ENCODE measurements at regions not wholly inside any gene's neighbourhood (a gene's known extent, or its start where the extent isn't known, plus 50 kb on each side); places are given as distances from the start of the nearest gene placed in this dataset.

GRCh38 chr3:34294240-34294639 lies 495.8 kb downstream of the PDCD6IP start:
- no peak for TF ChIP-seq EZH2phosphoT487 (conservative IDR thresholded peaks at IDR 0.05; ENCODE audit: low read length)
- no peaks in the 10 kb centered on the region for H3F3A ChIP-seq (ENCODE audit: insufficient read depth)
- H3K4me2 ChIP-seq (ENCODE audit: low read depth, low read length, poor library complexity, severe bottlenecking) = no peak overlapping the region
- no peaks in the 10 kb centered on the region for H3K79me2 ChIP-seq (ENCODE audit: insufficient read depth, low read length)
- no peak overlapping the region for H2AFZ ChIP-seq (ENCODE audit: low read depth, low read length, severe bottlenecking)
- H3K9me3 ChIP-seq (ENCODE audit: insufficient read depth, low read length) = no peaks in the 10 kb centered on the region
- no peaks in the 10 kb centered on the region for H3K9me2 ChIP-seq (replicated peaks; ENCODE audit: insufficient read depth, low read length)
- H3K4me3 ChIP-seq (ENCODE audit: insufficient read depth, low read length, poor library complexity, severe bottlenecking) = no peak overlapping the region
- no peak overlapping the region for H3K9ac ChIP-seq (ENCODE audit: low read length)
- no peaks in the 10 kb centered on the region for H3K36me3 ChIP-seq (ENCODE audit: low read length)
- H3K27me3 ChIP-seq (ENCODE audit: low read length) = no peaks in the 10 kb centered on the region
- no peak overlapping the region for H3K27ac ChIP-seq (ENCODE audit: low read depth, low read length)
- H4K20me1 ChIP-seq (ENCODE audit: low read depth, low read length) = no peaks in the 10 kb centered on the region

- H3K9me2 ChIP-seq (replicated peaks; ENCODE audit: insufficient read depth, low read length) = no peaks in the 10 kb centered on the region
- H2AFZ ChIP-seq (ENCODE audit: low read depth, low read length, severe bottlenecking) = no peak overlapping the region
- no peaks in the 10 kb centered on the region for H3K36me3 ChIP-seq (ENCODE audit: low read length)
- H3K27me3 ChIP-seq (ENCODE audit: low read length) = no peaks in the 10 kb centered on the region
- no peaks in the 10 kb centered on the region for H3K9me3 ChIP-seq (ENCODE audit: insufficient read depth, low read length)
- H3K4me3 ChIP-seq (ENCODE audit: insufficient read depth, low read length, poor library complexity, severe bottlenecking) = no peak overlapping the region
- no peaks in the 10 kb centered on the region for H3K79me2 ChIP-seq (ENCODE audit: insufficient read depth, low read length)
- H3F3A ChIP-seq (ENCODE audit: insufficient read depth) = no peaks in the 10 kb centered on the region
- H4K20me1 ChIP-seq (ENCODE audit: low read depth, low read length) = no peaks in the 10 kb centered on the region
- no peak overlapping the region for H3K4me2 ChIP-seq (ENCODE audit: low read depth, low read length, poor library complexity, severe bottlenecking)
- H3K9ac ChIP-seq (ENCODE audit: low read length) = no peak overlapping the region
- TF ChIP-seq CTCF (IDR thresholded peaks at IDR 0.05; ENCODE audit: insufficient read depth, low read length, poor library complexity, severe bottlenecking) (no peak), EZH2phosphoT487 (conservative IDR thresholded peaks at IDR 0.05; ENCODE audit: low read length) (no peak)
- H3K27ac ChIP-seq (ENCODE audit: low read depth, low read length) = no peak overlapping the region
Measured at GRCh38 chr3:34296796-34297195, 498.4 kb downstream of the PDCD6IP start.

GRCh38 chr3:34298653-34299052 lies 500.2 kb downstream of the PDCD6IP start:
- no peak overlapping the region for H3K4me2 ChIP-seq (ENCODE audit: low read depth, low read length, poor library complexity, severe bottlenecking)
- TF ChIP-seq EZH2phosphoT487 (conservative IDR thresholded peaks at IDR 0.05; ENCODE audit: low read length) (no peak), CTCF (IDR thresholded peaks at IDR 0.05; ENCODE audit: insufficient read depth, low read length, poor library complexity, severe bottlenecking) (no peak)
- no peak overlapping the region for H2AFZ ChIP-seq (ENCODE audit: low read depth, low read length, severe bottlenecking)

GRCh38 chr3:34300621-34301020 lies 502.2 kb downstream of the PDCD6IP start:
- Histone ChIP-seq H3K9me3 (ENCODE audit: insufficient read depth, low read length) (no peaks in the 10 kb centered on the region), H3K36me3 (ENCODE audit: low read length) (no peaks in the 10 kb centered on the region), H3K4me2 (ENCODE audit: low read depth, low read length, poor library complexity, severe bottlenecking) (no peak overlapping the region), H3K27ac (ENCODE audit: low read depth, low read length) (no peak overlapping the region), H3K4me3 (ENCODE audit: insufficient read depth, low read length, poor library complexity, severe bottlenecking) (no peak overlapping the region), H3K9ac (ENCODE audit: low read length) (no peak overlapping the region), H2AFZ (ENCODE audit: low read depth, low read length, severe bottlenecking) (no peak overlapping the region), H3K27me3 (ENCODE audit: low read length) (no peaks in the 10 kb centered on the region), H3F3A (ENCODE audit: insufficient read depth) (no peaks in the 10 kb centered on the region), H3K9me2 (replicated peaks; ENCODE audit: insufficient read depth, low read length) (no peaks in the 10 kb centered on the region), H4K20me1 (ENCODE audit: low read depth, low read length) (no peaks in the 10 kb centered on the region), H3K79me2 (ENCODE audit: insufficient read depth, low read length) (no peaks in the 10 kb centered on the region)
- TF ChIP-seq CTCF (IDR thresholded peaks at IDR 0.05; ENCODE audit: insufficient read depth, low read length, poor library complexity, severe bottlenecking) = no peak
- TF ChIP-seq EZH2phosphoT487 (conservative IDR thresholded peaks at IDR 0.05; ENCODE audit: low read length) = no peak

More at GRCh38 chr3:34298653-34299052, 500.2 kb downstream of the PDCD6IP start:
- Histone ChIP-seq H3K79me2 (ENCODE audit: insufficient read depth, low read length) (no peaks in the 10 kb centered on the region), H3F3A (ENCODE audit: insufficient read depth) (no peaks in the 10 kb centered on the region), H3K9me2 (replicated peaks; ENCODE audit: insufficient read depth, low read length) (no peaks in the 10 kb centered on the region), H3K27me3 (ENCODE audit: low read length) (no peaks in the 10 kb centered on the region), H3K4me3 (ENCODE audit: insufficient read depth, low read length, poor library complexity, severe bottlenecking) (no peak overlapping the region), H4K20me1 (ENCODE audit: low read depth, low read length) (no peaks in the 10 kb centered on the region), H3K9me3 (ENCODE audit: insufficient read depth, low read length) (no peaks in the 10 kb centered on the region), H3K27ac (ENCODE audit: low read depth, low read length) (no peak overlapping the region), H3K9ac (ENCODE audit: low read length) (no peak overlapping the region), H3K36me3 (ENCODE audit: low read length) (no peaks in the 10 kb centered on the region)
